Type B pancreatic cell (in vitro differentiated cells): ENCODE measurements at regions not wholly inside any gene's neighbourhood (a gene's known extent, or its start where the extent isn't known, plus 50 kb on each side); places are given as distances from the start of the nearest gene placed in this dataset.
A peak's percentile ranks its signal among the peaks of the same experiment; 100 is the strongest.

ENCODE experiments used
- DNase-seq: peaks from one replicate; pipeline ENCODE4 v3.0.0; 2021; ENCODE audit warnings: mixed read lengths; ENCODE audit not compliant: unreplicated experiment; ENCODE audit errors: extremely low spot score
- H3K27ac Mint-ChIP-seq: 2 replicates; pipeline ENCODE4 v1.8.0; 2021; ENCODE audit warnings: mild to moderate bottlenecking, mixed read lengths
- H3K27me3 Mint-ChIP-seq: 2 replicates; pipeline ENCODE4 v1.8.0; 2021; ENCODE audit warnings: mixed read lengths
- H3K36me3 Mint-ChIP-seq: 2 replicates; pipeline ENCODE4 v1.8.0; 2021; ENCODE audit warnings: mixed read lengths
- H3K4me1 Mint-ChIP-seq: one replicate; pipeline ENCODE4 v1.8.0; 2021; ENCODE audit warnings: mixed read lengths; ENCODE audit not compliant: unreplicated experiment
- H3K4me3 Mint-ChIP-seq: 2 replicates; pipeline ENCODE4 v1.8.0; 2021; ENCODE audit warnings: mild to moderate bottlenecking, mixed read lengths
- H3K9me3 Mint-ChIP-seq: 2 replicates; pipeline ENCODE4 v1.8.0; 2021; ENCODE audit warnings: mixed read lengths
- CTCF ChIP-seq: fragments of 200-600 bp; sonication (generic); conservative IDR thresholded peaks from 2 replicates; pipeline ENCODE4 v1.5.0; 2021; ENCODE audit warnings: antibody characterized with exemption, mild to moderate bottlenecking

GRCh38 chr5:155726267-155726666 lies 600.7 kb upstream of the SGCD start:
- peaks cover 92% of the 10 kb centered on the region for H3K27me3 Mint-ChIP-seq
- H3K4me1 Mint-ChIP-seq: peaks cover 9% of the 10 kb centered on the region
- H3K36me3 Mint-ChIP-seq: no peaks in the 10 kb centered on the region
- DNase-seq: no peak
- no peaks in the 10 kb centered on the region for H3K9me3 Mint-ChIP-seq
- H3K4me3 Mint-ChIP-seq: no peak overlapping the region
- TF ChIP-seq CTCF: no peak
- H3K27ac Mint-ChIP-seq: no peak overlapping the region

- Mint-ChIP-seq H3K36me3 (no peaks in the 10 kb centered on the region), H3K27ac (no peak overlapping the region)
- no peak for TF ChIP-seq CTCF
Measured at GRCh38 chr5:155727512-155728145, 599.3 kb upstream of the SGCD start.

DNA sequence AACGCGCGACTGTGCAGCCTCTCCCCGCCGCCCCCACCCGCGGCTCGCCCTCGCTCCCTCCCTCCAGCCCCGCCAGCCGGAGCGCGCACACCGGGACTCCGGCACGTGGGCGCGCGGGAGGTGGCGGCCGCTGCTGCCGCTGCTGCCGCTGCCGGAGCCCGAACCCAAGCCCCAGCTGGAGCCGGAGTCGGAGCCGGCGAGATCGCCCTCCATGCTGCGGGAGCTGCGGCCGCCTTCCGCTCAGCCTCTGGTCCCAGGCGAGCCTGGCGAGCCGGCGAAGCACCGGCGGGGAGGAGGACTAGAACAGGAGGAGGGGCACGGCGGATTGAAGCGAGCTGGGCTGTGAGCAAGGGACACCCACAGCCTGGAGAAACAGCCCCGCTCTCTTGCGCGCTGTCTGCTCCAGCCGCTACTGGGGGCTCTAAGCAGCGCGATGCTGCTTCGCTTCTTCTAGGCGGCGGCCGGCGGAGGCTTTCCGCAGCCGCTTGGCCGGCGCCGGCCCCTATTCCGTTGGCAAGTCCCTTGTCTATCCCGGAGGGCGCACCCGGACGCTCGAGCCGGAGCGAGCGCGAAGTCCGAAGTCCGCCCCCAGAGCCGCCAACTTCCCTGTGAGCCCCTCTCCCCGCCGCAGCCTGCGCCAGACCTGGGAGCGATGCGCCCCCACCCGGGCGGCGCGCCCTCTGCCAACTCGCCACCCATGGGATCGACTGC lies 598.7 kb upstream of the SGCD start:
- Mint-ChIP-seq H3K27me3 (peaks cover 93% of the 10 kb centered on the region), H3K4me1 (peaks cover 9% of the 10 kb centered on the region), H3K9me3 (no peaks in the 10 kb centered on the region), H3K36me3 (no peaks in the 10 kb centered on the region), H3K4me3 (peak overlapping the region; percentile 85), H3K27ac (no peak overlapping the region)
- peak; percentile 80 for DNase-seq
- TF ChIP-seq CTCF: no peak

More at GRCh38 chr5:155727512-155728145, 599.3 kb upstream of the SGCD start:
- Mint-ChIP-seq H3K4me1 (peaks cover 9% of the 10 kb centered on the region), H3K9me3 (no peaks in the 10 kb centered on the region), H3K4me3 (peak overlapping the region; percentile 80), H3K27me3 (peaks cover 93% of the 10 kb centered on the region)
- no peak for DNase-seq

DNA sequence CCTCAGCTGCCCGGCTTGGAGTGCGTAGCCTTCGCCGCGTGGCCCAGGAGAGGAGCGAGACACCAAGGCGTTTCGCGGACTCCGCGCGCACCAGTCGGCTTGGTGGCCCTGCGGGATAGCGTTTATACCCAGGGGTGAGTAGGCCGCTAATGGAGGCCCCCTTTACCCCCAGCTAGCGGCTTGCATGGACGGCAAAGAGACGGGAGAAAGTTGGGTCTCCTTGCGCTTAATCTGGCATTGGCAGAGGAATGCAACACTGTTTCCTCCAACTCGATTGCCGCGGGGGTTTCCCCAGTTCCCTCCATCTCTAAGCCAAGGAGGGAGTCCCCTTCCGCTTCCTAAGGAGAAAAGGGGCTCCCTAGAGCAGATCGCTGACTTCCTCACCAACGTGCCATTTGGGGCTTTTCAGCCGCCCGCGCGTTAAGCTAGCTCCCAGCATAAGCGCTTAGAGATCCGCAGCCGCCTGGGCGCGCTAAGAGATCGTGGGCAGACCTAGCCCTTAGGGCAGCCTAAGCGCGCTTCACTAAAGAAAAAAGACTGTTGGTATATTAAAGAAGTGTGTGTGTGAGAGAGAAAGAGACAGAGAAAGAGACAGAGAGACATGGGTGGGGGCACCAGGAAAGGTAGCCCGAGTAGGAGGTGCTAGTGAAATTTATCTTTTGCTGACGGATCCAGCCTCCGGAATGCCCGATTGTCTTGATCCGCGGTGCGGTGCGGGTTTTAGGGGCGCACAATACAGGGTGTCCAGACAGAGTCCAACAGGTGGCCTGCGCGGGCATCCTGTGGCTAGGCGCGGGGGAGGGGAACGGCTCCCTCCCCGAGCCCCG lies 597.9 kb upstream of the SGCD start:
- H3K9me3 Mint-ChIP-seq: no peaks in the 10 kb centered on the region
- no peaks in the 10 kb centered on the region for H3K36me3 Mint-ChIP-seq
- peak overlapping the region; percentile 85 for H3K4me3 Mint-ChIP-seq
- H3K4me1 Mint-ChIP-seq: peaks cover 9% of the 10 kb centered on the region
- no peak for TF ChIP-seq CTCF
- H3K27ac Mint-ChIP-seq: no peak overlapping the region
- DNase-seq: no peak
- H3K27me3 Mint-ChIP-seq: peaks cover 89% of the 10 kb centered on the region

DNA sequence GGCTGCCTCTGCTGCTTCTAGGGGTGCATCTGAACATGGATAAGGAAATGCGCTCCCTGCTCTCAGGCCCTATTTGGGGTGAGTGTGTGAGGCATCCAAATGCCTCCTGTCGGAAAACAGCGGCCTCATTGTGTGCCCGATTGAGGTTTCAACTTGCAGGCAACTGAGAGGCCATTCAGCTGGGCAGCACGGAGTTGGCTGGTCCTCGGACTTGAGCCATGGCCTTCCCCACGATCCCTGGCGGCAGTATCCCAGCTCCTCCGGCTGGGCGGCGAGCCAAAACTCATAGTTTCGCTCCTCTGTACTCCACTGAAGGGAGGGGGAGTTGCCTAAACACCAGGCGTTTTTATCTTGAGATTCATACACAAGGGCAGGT lies 597.3 kb upstream of the SGCD start:
- peaks cover 90% of the 10 kb centered on the region for H3K27me3 Mint-ChIP-seq
- DNase-seq: no peak
- H3K9me3 Mint-ChIP-seq: no peaks in the 10 kb centered on the region
- no peaks in the 10 kb centered on the region for H3K36me3 Mint-ChIP-seq
- H3K4me3 Mint-ChIP-seq: peak overlapping the region; percentile 85
- no peak for TF ChIP-seq CTCF
- no peak overlapping the region for H3K27ac Mint-ChIP-seq
- H3K4me1 Mint-ChIP-seq: peaks cover 9% of the 10 kb centered on the region
